ENCODE measurements at regions not wholly inside any gene's neighbourhood (a gene's known extent, or its start where the extent isn't known, plus 50 kb on each side); places are given as distances from the start of the nearest gene placed in this dataset.

GRCh38 chr13:34862311-34862710 is 79.8 kb upstream of the NBEA start:
- TF ChIP-seq CTCF (IDR thresholded peaks at IDR 0.05) = no peak
- no peak for TF ChIP-seq EZH2 (IDR thresholded peaks at IDR 0.05; ENCODE audit: borderline replicate concordance, insufficient read depth, low read depth, low read length, poor library complexity, severe bottlenecking)
